Ovary (tissue), 3 donors: ENCODE measurements at regions not wholly inside any gene's neighbourhood (a gene's known extent, or its start where the extent isn't known, plus 50 kb on each side); places are given as distances from the start of the nearest gene placed in this dataset.

Experiments used
- EP300 ChIP-seq: sonication (generic); formaldehyde crosslinking; IDR thresholded peaks from one replicate; pipeline ENCODE4 v1.6.1; 2017; ENCODE audit warnings: antibody characterized with exemption
- POLR2A ChIP-seq: fragments of 450-650 bp; IDR thresholded peaks from one replicate; pipeline ENCODE4 v1.6.1; 2017; ENCODE audit warnings: antibody characterized with exemption, mild to moderate bottlenecking, moderate library complexity
- TF ChIP-seq, protein P1 (sequence below), 3 donors: fragments of 450-650 bp in 2 of 3; fragments of 200-600 bp in 1 of 3; IDR thresholded peaks; one replicate each; pipeline versions ENCODE4 v1.5.1 to v1.8.0; 2016 to 2022; ENCODE audit warnings: antibody characterized with exemption in 3 of 3, mild to moderate bottlenecking in 1 of 3
- donor health status: DM: no; HTN: no; CAD: no.

DNA sequence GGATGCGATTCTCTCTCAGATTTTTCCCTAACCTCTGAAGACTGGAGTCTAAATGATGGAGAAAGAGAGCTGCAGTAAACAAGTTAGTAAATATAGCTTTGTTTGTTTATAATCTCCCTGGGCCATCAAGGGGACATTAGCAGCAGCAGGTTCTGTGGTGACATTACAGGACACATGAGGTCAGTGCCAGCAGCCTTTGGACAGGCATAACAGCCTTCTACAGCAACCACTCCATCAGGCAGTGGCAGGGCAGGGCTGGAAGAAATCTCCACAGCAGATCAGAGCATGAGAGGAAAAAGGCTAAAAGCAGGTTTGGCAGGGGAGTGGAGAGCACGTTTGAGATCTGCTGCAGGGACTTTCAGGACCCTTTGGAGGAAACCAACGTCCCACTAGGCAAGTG, 127.6 kb upstream of the ACP3 start:
- TF ChIP-seq POLR2A: no peak
- TF ChIP-seq, protein P1, sequence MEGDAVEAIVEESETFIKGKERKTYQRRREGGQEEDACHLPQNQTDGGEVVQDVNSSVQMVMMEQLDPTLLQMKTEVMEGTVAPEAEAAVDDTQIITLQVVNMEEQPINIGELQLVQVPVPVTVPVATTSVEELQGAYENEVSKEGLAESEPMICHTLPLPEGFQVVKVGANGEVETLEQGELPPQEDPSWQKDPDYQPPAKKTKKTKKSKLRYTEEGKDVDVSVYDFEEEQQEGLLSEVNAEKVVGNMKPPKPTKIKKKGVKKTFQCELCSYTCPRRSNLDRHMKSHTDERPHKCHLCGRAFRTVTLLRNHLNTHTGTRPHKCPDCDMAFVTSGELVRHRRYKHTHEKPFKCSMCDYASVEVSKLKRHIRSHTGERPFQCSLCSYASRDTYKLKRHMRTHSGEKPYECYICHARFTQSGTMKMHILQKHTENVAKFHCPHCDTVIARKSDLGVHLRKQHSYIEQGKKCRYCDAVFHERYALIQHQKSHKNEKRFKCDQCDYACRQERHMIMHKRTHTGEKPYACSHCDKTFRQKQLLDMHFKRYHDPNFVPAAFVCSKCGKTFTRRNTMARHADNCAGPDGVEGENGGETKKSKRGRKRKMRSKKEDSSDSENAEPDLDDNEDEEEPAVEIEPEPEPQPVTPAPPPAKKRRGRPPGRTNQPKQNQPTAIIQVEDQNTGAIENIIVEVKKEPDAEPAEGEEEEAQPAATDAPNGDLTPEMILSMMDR (IDR thresholded peaks at IDR 0.05): no peak
- no peak for TF ChIP-seq EP300
